Neural cell (in vitro differentiated cells): ENCODE measurements at regions not wholly inside any gene's neighbourhood (a gene's known extent, or its start where the extent isn't known, plus 50 kb on each side); places are given as distances from the start of the nearest gene placed in this dataset.

Experiments
- H2AFZ ChIP-seq: fragments of 200-600, 300-800 bp; sonication (generic), shearing (Covaris generic); 2 replicates; pipeline ENCODE4 v1.6.0; 2014; ENCODE audit warnings: low read depth, mild to moderate bottlenecking, antibody characterized with exemption, low read length, moderate library complexity
- H3F3A ChIP-seq: fragments of 200-600 bp; shearing (Covaris generic); 2 replicates; pipeline ENCODE4 v1.6.1; 2016; ENCODE audit warnings: mild to moderate bottlenecking, moderate library complexity, mixed read lengths, antibody characterized with exemption, low read length; ENCODE audit not compliant: insufficient read depth, poor library complexity, severe bottlenecking
- H3K27ac ChIP-seq: fragments of 200-600, 300-800 bp; sonication (generic), shearing (Covaris generic); 2 replicates; pipeline ENCODE4 v1.5.1; 2014; ENCODE audit warnings: mild to moderate bottlenecking, low read length, moderate library complexity
- H3K27me3 ChIP-seq: fragments of 300-800, 200-600 bp; sonication (generic), shearing (Covaris generic); 2 replicates; pipeline ENCODE4 v1.6.0; 2014; ENCODE audit warnings: mild to moderate bottlenecking, low read depth, low read length, moderate library complexity; ENCODE audit not compliant: insufficient read depth
- H3K36me3 ChIP-seq: fragments of 300-800, 200-600 bp; sonication (generic), shearing (Covaris generic); 2 replicates; pipeline ENCODE4 v1.5.1; 2014; ENCODE audit warnings: mild to moderate bottlenecking, antibody characterized with exemption, low read length, moderate library complexity; ENCODE audit not compliant: insufficient read depth
- H3K4me2 ChIP-seq: fragments of 300-800, 200-600 bp; sonication (generic), shearing (Covaris generic); 2 replicates; pipeline ENCODE4 v1.6.0; 2014; ENCODE audit warnings: mild to moderate bottlenecking, low read length
- H3K4me3 ChIP-seq: fragments of 300-800, 200-600 bp; sonication (generic), shearing (Covaris generic); 2 replicates; pipeline ENCODE4 v1.5.1; 2014; ENCODE audit warnings: mild to moderate bottlenecking, low read length, moderate library complexity
- H3K79me2 ChIP-seq: fragments of 200-600 bp; shearing (Covaris generic); replicated peaks from 2 replicates; pipeline ENCODE4 v1.6.0; 2014; ENCODE audit warnings: mild to moderate bottlenecking, low read length, moderate library complexity; ENCODE audit not compliant: insufficient read depth
- H3K9ac ChIP-seq: fragments of 300-800, 200-600 bp; sonication (generic), shearing (Covaris generic); 2 replicates; pipeline ENCODE4 v1.6.1; 2016; ENCODE audit warnings: mild to moderate bottlenecking, low read length, mixed read lengths
- H3K9me2 ChIP-seq: fragments of 200-600 bp; shearing (Covaris generic); 2 replicates; pipeline ENCODE4 v1.6.1; 2016; ENCODE audit warnings: mild to moderate bottlenecking, low read length, mixed read lengths; ENCODE audit not compliant: insufficient read depth
- H3K9me3 ChIP-seq: fragments of 200-600, 300-800 bp; sonication (generic), shearing (Covaris generic); 2 replicates; pipeline ENCODE4 v1.6.1; 2016; ENCODE audit warnings: mild to moderate bottlenecking, mixed run types, low read length, moderate library complexity, mixed read lengths
- H4K20me1 ChIP-seq: fragments of 200-600 bp; shearing (Covaris generic); 2 replicates; pipeline ENCODE4 v1.6.1; 2016; ENCODE audit warnings: mild to moderate bottlenecking, mixed run types; ENCODE audit not compliant: insufficient read depth
- EP300 ChIP-seq: fragments of 450-650 bp; conservative IDR thresholded peaks from 2 replicates; pipeline ENCODE4 v1.6.1; 2014; ENCODE audit warnings: antibody characterized with exemption, mild to moderate bottlenecking, moderate library complexity; ENCODE audit not compliant: poor library complexity, severe bottlenecking
- EZH2 ChIP-seq: fragments of 200-600, 300-800 bp; shearing (Covaris generic), sonication (generic); IDR thresholded peaks from 2 replicates; pipeline ENCODE4 v1.6.1; 2014; ENCODE audit warnings: antibody characterized with exemption, low read length, borderline replicate concordance, mild to moderate bottlenecking; ENCODE audit not compliant: insufficient read depth, poor library complexity, severe bottlenecking
- MXI1 ChIP-seq: fragments of 450-650 bp; conservative IDR thresholded peaks from 2 replicates; pipeline ENCODE4 v1.6.1; 2014; ENCODE audit warnings: antibody characterized with exemption, mild to moderate bottlenecking; ENCODE audit not compliant: poor library complexity, severe bottlenecking
- POLR2AphosphoS5 ChIP-seq: IDR thresholded peaks from 2 replicates; pipeline ENCODE4 v1.6.1; 2012
- RAD21 ChIP-seq: fragments of 450-650 bp; conservative IDR thresholded peaks from 2 replicates; pipeline ENCODE4 v1.6.1; 2014; ENCODE audit warnings: antibody characterized with exemption, mild to moderate bottlenecking, moderate library complexity
- REST ChIP-seq: IDR thresholded peaks from 2 replicates; pipeline ENCODE4 v1.6.1; 2012; ENCODE audit warnings: borderline replicate concordance
- SMC3 ChIP-seq: fragments of 450-650 bp; conservative IDR thresholded peaks from 2 replicates; pipeline ENCODE4 v1.6.1; 2014; ENCODE audit warnings: antibody characterized with exemption, mild to moderate bottlenecking, moderate library complexity; ENCODE audit not compliant: poor library complexity
- TAF1 ChIP-seq: IDR thresholded peaks from 2 replicates; pipeline ENCODE4 v1.6.1; 2012; ENCODE audit warnings: low read depth
- TF ChIP-seq, protein P1 (sequence below): fragments of 450-650 bp; IDR thresholded peaks from 2 replicates; pipeline ENCODE4 v1.5.1; 2014; ENCODE audit warnings: antibody characterized with exemption, mild to moderate bottlenecking, moderate library complexity; ENCODE audit not compliant: poor library complexity, severe bottlenecking

- Histone ChIP-seq H2AFZ (peak overlapping the region; percentile 11), H3K9me2 (no peaks in the 10 kb centered on the region), H4K20me1 (no peaks in the 10 kb centered on the region), H3K9ac (peak overlapping the region; percentile 25), H3F3A (peaks cover 4% of the 10 kb centered on the region), H3K4me3 (peak overlapping the region; percentile 38), H3K27ac (peak overlapping the region; percentile 49), H3K27me3 (no peaks in the 10 kb centered on the region), H3K4me2 (no peak overlapping the region), H3K36me3 (no peaks in the 10 kb centered on the region), H3K9me3 (no peaks in the 10 kb centered on the region), H3K79me2 (no peaks in the 10 kb centered on the region)
- TF ChIP-seq REST (no peak), EZH2 (no peak), MXI1 (no peak), EP300 (no peak), TAF1 (no peak)
Measured at GRCh38 chr9:38284039-38284575, 108.4 kb upstream of the ALDH1B1 start.

GRCh38 chr9:38282756-38283155 lies 109.7 kb upstream of the ALDH1B1 start:
- Histone ChIP-seq H3K4me2 (no peak overlapping the region), H3K27ac (no peak overlapping the region), H3K9ac (no peak overlapping the region), H3F3A (peaks cover 4% of the 10 kb centered on the region), H3K27me3 (no peaks in the 10 kb centered on the region), H3K36me3 (no peaks in the 10 kb centered on the region), H4K20me1 (no peaks in the 10 kb centered on the region), H3K9me2 (no peaks in the 10 kb centered on the region), H2AFZ (no peak overlapping the region), H3K9me3 (no peaks in the 10 kb centered on the region), H3K4me3 (no peak overlapping the region), H3K79me2 (no peaks in the 10 kb centered on the region)
- TF ChIP-seq RAD21 (no peak), MXI1 (no peak), SMC3 (no peak), POLR2AphosphoS5 (no peak), EP300 (no peak), EZH2 (no peak), TAF1 (no peak), REST (no peak)
- TF ChIP-seq, protein P1, sequence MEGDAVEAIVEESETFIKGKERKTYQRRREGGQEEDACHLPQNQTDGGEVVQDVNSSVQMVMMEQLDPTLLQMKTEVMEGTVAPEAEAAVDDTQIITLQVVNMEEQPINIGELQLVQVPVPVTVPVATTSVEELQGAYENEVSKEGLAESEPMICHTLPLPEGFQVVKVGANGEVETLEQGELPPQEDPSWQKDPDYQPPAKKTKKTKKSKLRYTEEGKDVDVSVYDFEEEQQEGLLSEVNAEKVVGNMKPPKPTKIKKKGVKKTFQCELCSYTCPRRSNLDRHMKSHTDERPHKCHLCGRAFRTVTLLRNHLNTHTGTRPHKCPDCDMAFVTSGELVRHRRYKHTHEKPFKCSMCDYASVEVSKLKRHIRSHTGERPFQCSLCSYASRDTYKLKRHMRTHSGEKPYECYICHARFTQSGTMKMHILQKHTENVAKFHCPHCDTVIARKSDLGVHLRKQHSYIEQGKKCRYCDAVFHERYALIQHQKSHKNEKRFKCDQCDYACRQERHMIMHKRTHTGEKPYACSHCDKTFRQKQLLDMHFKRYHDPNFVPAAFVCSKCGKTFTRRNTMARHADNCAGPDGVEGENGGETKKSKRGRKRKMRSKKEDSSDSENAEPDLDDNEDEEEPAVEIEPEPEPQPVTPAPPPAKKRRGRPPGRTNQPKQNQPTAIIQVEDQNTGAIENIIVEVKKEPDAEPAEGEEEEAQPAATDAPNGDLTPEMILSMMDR = no peak
